Psoas muscle (tissue), 7 donors: ENCODE measurements at regions not wholly inside any gene's neighbourhood (a gene's known extent, or its start where the extent isn't known, plus 50 kb on each side); places are given as distances from the start of the nearest gene placed in this dataset.

Experiments
- ATAC-seq, 4 donors: fragments of 200-7000 bp; cut with Tn5 transposase; one replicate each; pipeline ENCODE4 v1.9.1; 2020; ENCODE audit warnings: moderate library complexity in 3 of 4, mild to moderate bottlenecking in 2 of 4
- DNase-seq, 2 donors: peaks; one replicate each; pipeline ENCODE4 v3.0.0-alpha.2; 2020
- H3K27ac ChIP-seq: fragments of 200-600 bp; one replicate; pipeline ENCODE4 v1.8.0; 2022
- H3K27me3 ChIP-seq, 3 donors: fragments of 200-600 bp in 1 of 3; one replicate each; pipeline versions ENCODE4 v1.6.1 to v1.8.0; 2013 to 2022; ENCODE audit warnings: low read length in 2 of 3, mild to moderate bottlenecking in 2 of 3, moderate library complexity in 1 of 3; ENCODE audit not compliant: insufficient read depth in 3 of 3
- H3K36me3 ChIP-seq, 2 donors: fragments of 200-600 bp in 1 of 2; one replicate each; pipeline versions ENCODE4 v1.6.1 to v1.8.0; 2013 to 2022; ENCODE audit warnings: low read depth in 1 of 2, mild to moderate bottlenecking in 1 of 2, moderate library complexity in 1 of 2; ENCODE audit not compliant: insufficient read depth in 1 of 2
- H3K4me1 ChIP-seq: fragments of 200-600 bp; one replicate; pipeline ENCODE4 v1.8.0; 2022
- H3K4me3 ChIP-seq: fragments of 200-600 bp; one replicate; pipeline ENCODE4 v1.8.0; 2022; ENCODE audit warnings: mild to moderate bottlenecking
- H3K9me3 ChIP-seq: fragments of 200-600 bp; one replicate; pipeline ENCODE4 v1.8.0; 2022
- CTCF ChIP-seq: fragments of 200-600 bp; IDR thresholded peaks from one replicate; pipeline ENCODE4 v1.8.0; 2022; ENCODE audit warnings: antibody characterized with exemption
- WGBS, 3 donors: extraction: QIAGEN DNeasy Blood & Tissue Kit; methylation state at CpG; one replicate each; pipeline versions ENCODE4 v1.1.6 to v1.1.7; 2013; 5-methylcytosine and 5-hydroxymethylcytosine counted together
- intact Hi-C, 2 donors: fragments of 100-400 bp; cut with DNase I; formaldehyde crosslinking; loops; one replicate each; pipeline versions ENCODE4 v1.11.0 to v1.14.2; 2022
- donor health status: healthy with polysubstance abuse.
- donor health status: DM: no; HTN: no; CAD: no; lungs with moderate emphysema.
- donor health status: Bipolar disorder and iron deficiency.
- donor health status: healthy.
- donor health status: DM: yes; HTN: yes; CAD: no.
- donor health status: DM: no; HTN: no; CAD: no.
- donor health status: DM: yes; HTN: yes; CAD: no.

- H3K27ac ChIP-seq: no peak overlapping the region
- no peaks in the 10 kb centered on the region for H3K27me3 ChIP-seq
- TF ChIP-seq CTCF: no peak
- H3K4me1 ChIP-seq: no peaks in the 10 kb centered on the region
- peaks cover 14% of the 10 kb centered on the region for H3K9me3 ChIP-seq
- ATAC-seq (no peak), DNase-seq (no peak)
- intact Hi-C loops: no loop called here
- H3K4me3 ChIP-seq: no peak overlapping the region
- no peaks in the 10 kb centered on the region for H3K36me3 ChIP-seq
- WGBS, 3 donors: 67 to 82% (median 69%) methylated on average over 3 of the region's 3 CpGs
Observed at GRCh38 chr19:57026476-57026875, 93.3 kb upstream of the USP29 start.

GRCh38 chr19:57027360-57027759 is 92.4 kb upstream of the USP29 start:
- H3K27ac ChIP-seq: no peak overlapping the region
- ATAC-seq: no peak
- intact Hi-C loops: no loop called here
- DNase-seq: no peak
- H3K27me3 ChIP-seq: no peaks in the 10 kb centered on the region
- no peaks in the 10 kb centered on the region for H3K36me3 ChIP-seq
- H3K4me3 ChIP-seq: no peak overlapping the region
- no peak for TF ChIP-seq CTCF
- 78 to 81% (median 79%) methylated on average over 7 of the region's 7 CpGs for WGBS, 3 donors
- peaks cover 14% of the 10 kb centered on the region for H3K9me3 ChIP-seq
- H3K4me1 ChIP-seq: no peaks in the 10 kb centered on the region

- Histone ChIP-seq H3K36me3 (no peaks in the 10 kb centered on the region), H3K9me3 (peaks cover 14% of the 10 kb centered on the region), H3K4me3 (no peak overlapping the region), H3K4me1 (no peaks in the 10 kb centered on the region), H3K27ac (no peak overlapping the region), H3K27me3 (no peaks in the 10 kb centered on the region)
- 69 to 72% (median 71%) methylated on average over 2 of the region's 2 CpGs for WGBS, 3 donors
- no peak for ATAC-seq
- DNase-seq: no peak
- TF ChIP-seq CTCF: no peak
- intact Hi-C loops: no loop called here
Observed at GRCh38 chr19:57028804-57029525, 90.8 kb upstream of the USP29 start.

GRCh38 chr19:57031106-57031505 is 88.7 kb upstream of the USP29 start:
- no peaks in the 10 kb centered on the region for H3K36me3 ChIP-seq
- ATAC-seq (no peak), DNase-seq (no peak)
- intact Hi-C loops: no loop called here
- 35 to 40% (median 40%) methylated on average over 12 of the region's 12 CpGs for WGBS, 3 donors
- no peaks in the 10 kb centered on the region for H3K27me3 ChIP-seq
- no peak overlapping the region for H3K27ac ChIP-seq
- H3K4me3 ChIP-seq: no peak overlapping the region
- no peaks in the 10 kb centered on the region for H3K4me1 ChIP-seq
- peaks cover 14% of the 10 kb centered on the region for H3K9me3 ChIP-seq
- no peak for TF ChIP-seq CTCF

GRCh38 chr19:57033576-57033975 is 86.2 kb upstream of the USP29 start:
- peaks cover 12% of the 10 kb centered on the region for H3K9me3 ChIP-seq
- 75 to 82% (median 79%) methylated on average over 8 of the region's 8 CpGs for WGBS, 3 donors

More at GRCh38 chr19:57033576-57033975, 86.2 kb upstream of the USP29 start:
- no peak overlapping the region for H3K27ac ChIP-seq
- no peak overlapping the region for H3K4me3 ChIP-seq
- no peak for TF ChIP-seq CTCF
- intact Hi-C loops: no loop called here
- no peak for DNase-seq
- ATAC-seq: no peak
- H3K4me1 ChIP-seq: no peaks in the 10 kb centered on the region
- no peaks in the 10 kb centered on the region for H3K27me3 ChIP-seq
- H3K36me3 ChIP-seq: no peaks in the 10 kb centered on the region
